ENCODE measurements at regions not wholly inside any gene's neighbourhood (a gene's known extent, or its start where the extent isn't known, plus 50 kb on each side); places are given as distances from the start of the nearest gene placed in this dataset.
"Not testable (repeated sequence)": the region's sequence is repeated elsewhere in the genome, so short reads cannot be mapped to it uniquely, and the experiment has no call there.

DNA sequence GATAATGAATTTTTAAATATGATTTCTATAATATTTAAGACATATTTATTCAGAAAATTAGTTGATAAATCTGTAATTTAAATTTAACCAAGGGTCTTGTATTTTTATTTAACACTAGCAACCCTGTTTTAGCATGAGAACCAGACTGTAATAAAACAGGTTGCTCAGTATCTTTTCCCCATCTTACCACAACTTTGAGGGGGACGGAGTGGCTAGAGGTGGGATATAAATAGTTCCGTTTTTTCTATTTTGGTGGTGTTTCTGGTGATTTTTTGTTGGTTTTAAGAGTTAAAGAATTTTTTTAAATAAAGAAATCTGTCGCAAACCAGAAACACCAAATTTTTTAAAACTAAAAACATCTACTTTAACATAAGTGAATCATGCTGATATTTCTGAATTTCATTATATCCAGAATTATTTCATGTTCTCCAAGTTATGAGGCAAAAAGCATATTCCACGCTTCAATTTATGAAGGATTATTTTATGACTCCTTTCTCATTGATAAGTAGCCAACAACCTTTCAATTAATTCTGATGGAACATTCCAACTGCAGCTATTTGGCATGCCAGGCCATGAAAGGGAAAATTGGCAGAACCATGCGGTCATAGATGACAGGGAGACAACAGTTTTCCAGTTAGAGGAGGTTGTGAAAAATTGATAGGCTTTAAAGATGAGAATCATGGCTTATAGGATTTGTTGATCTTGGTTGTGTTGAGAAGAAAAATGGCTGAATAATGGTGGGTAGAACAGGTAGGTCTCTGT, 151.9 kb upstream of the CARMIL1 start:
- DNase-seq = no peak

- DNase-seq = no peak
These were observed 148.7 kb upstream of the CARMIL1 start for GRCh38 chr6:25130518-25130917.

- no peak for DNase-seq
These were observed 146.2 kb upstream of the CARMIL1 start for GRCh38 chr6:25132934-25133333.

- no peak for DNase-seq
These were observed 145.6 kb upstream of the CARMIL1 start for GRCh38 chr6:25133568-25133967.

GRCh38 chr6:25136854-25137253, 142.3 kb upstream of the CARMIL1 start:
- no peak for DNase-seq

- DNase-seq = no peak
These were observed 141.7 kb upstream of the CARMIL1 start for GRCh38 chr6:25137480-25137879.

- DNase-seq = peak; percentile 2
These were observed 141.3 kb upstream of the CARMIL1 start for GRCh38 chr6:25137916-25138232.

- peak; percentile 39 for DNase-seq
These were observed 140.8 kb upstream of the CARMIL1 start for GRCh38 chr6:25138233-25138933.

DNA sequence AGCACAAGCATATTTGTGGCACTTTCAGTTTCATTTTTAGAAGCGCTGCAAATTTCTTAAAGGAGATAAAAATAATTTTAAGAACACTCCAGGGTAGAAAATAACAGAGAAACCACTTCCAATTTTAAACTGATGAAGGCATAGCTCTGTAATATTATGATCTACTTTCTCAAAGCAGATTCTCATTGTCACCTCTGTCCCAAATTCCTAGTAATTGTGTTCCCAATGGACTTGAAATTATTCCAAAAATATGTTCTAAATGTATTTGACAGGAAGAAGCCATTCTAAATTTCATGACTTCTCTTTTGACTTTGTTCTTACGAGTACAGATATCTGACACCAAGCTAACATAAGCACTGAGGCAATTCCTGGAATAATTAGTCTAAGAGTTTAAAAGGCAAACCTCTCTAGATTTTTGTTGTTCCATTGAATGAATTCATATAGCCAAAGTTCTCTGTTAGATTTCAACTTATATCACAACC, 140.2 kb upstream of the CARMIL1 start:
- DNase-seq = no peak

DNA sequence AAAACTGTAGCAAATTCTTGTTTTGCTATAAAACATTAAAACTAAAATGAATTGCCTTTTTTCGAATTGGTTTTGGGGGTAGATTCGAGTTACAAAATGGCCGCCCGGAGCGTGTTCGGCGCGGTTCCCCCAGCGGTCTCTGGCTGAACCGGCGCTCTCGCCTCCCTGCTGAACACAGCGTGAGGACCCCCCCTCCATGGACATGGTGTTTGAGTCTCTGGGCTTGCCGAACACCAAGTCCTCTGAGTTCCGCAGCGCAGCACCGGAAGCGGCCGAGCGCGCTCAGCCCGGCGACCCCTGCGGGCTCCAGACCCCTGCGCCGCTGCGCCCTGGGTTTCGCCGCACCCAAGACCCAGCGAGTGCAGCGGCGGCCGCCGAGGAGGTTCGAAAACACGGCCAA, 139.6 kb upstream of the CARMIL1 start:
- DNase-seq = not testable (repeated sequence)

- DNase-seq = no peak
These were observed 136.7 kb upstream of the CARMIL1 start for GRCh38 chr6:25142506-25142905.

- DNase-seq = no peak
These were observed 134.3 kb upstream of the CARMIL1 start for GRCh38 chr6:25144919-25145318.

GRCh38 chr6:25147223-25147622, 132.0 kb upstream of the CARMIL1 start:
- no peak for DNase-seq

- no peak for DNase-seq
These were observed 129.1 kb upstream of the CARMIL1 start for GRCh38 chr6:25150031-25150430.

DNA sequence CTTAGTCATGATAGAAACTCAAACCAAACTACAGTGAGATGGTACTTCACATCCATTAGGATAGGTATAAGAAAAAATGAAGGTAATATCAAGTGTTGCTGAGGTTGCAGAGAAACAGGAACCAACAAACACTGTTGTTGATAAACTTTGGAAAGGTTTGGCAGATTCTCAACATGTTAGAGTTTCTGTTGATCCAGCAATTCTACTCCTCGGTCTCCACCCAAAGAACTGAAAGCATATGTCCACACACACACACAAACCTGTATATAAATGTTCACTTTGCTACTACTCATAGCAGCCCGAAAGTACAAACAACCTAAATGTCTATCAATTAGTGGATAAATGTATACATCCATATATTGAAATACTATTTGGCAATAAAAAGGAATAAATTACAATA, 128.3 kb upstream of the CARMIL1 start:
- DNase-seq = no peak

DNA sequence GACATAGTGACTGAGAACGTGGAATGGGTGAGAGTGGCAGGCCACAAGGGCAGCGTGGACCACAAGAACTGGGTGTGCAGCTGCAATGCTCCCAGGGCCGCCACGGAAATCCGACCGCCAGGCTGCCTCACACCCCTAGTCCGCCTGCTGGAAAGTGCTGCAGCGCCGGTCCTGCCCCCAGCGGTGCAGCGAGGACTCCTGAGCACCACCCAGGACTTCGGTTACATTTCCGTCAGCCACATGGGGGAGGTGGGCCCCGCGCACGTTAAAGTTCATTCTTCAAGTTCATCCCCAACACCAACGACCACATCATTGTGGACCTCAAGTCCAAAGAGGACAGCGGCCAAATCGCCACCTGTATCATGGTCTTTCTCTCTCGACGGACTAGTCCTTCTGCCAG, 126.1 kb upstream of the CARMIL1 start:
- no peak for DNase-seq

- DNase-seq = no peak
These were observed 125.1 kb upstream of the CARMIL1 start for GRCh38 chr6:25154034-25154596.

- DNase-seq = no peak
These were observed 124.0 kb upstream of the CARMIL1 start for GRCh38 chr6:25155211-25155610.

DNA sequence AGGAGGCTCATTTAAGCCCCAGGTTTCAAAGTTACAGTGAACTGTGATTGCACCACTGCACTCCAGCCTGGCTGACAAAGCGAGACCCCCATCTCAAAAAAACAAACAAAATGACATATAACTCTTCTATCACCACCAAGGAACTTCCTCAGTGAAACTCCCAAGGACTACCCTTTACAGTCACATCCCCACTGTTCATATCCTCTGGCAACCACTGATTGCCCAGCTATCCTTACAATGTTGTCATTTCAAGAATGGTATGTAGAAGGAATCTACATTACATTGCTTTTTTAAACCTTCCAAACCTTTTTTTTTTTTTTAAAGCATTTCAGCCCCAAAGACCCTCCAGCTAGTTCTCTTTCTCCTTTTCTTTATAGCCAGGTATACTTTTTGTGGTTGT, 123.1 kb upstream of the CARMIL1 start:
- DNase-seq = no peak

- no peak for DNase-seq
These were observed 122.0 kb upstream of the CARMIL1 start for GRCh38 chr6:25157183-25157582.

- DNase-seq = no peak
These were observed 121.3 kb upstream of the CARMIL1 start for GRCh38 chr6:25157842-25158241.

DNA sequence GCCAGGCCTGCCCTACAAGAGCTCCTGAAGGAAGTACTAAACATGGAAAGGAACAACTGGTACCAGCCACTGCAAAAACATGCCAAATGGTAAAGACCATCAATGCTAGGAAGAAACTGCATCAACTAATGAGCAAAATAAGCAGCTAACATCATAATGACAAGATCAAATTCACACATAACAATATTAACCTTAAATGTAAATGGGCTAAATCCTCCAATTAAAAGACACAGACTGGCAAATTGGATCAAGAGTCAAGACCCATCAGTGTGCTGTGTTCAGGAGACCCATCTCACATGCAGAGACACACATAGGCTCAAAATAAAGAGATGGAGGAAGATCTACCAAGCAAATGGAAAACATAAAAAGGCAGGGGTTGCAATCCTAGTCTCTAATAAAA, 119.0 kb upstream of the CARMIL1 start:
- DNase-seq = not testable (repeated sequence)

- DNase-seq = no peak
These were observed 114.0 kb upstream of the CARMIL1 start for GRCh38 chr6:25165177-25165576.

DNA sequence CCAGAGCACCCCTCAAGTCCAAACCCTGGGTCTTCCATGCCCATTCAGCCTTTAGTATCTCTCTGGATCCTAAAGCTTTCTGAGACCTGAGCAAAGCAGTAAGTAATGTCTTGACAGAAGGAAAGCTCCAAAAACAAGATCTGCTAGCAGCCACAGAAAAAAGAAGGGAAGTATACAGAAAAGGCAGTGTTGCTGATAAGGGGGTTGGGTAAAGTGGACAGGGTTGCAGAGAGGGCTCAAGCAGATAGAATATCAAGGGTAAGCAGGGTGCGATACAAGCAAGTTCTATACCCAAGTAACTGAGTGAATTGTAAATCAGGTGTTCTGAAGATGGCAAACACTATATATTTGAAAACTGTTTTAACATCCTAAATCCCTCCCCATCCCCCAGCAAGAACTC, 113.4 kb upstream of the CARMIL1 start:
- DNase-seq = no peak

Measured in effector CD4-positive, alpha-beta T cell (primary cell).